NT2/D1 (cell line): ENCODE measurements at regions not wholly inside any gene's neighbourhood (a gene's known extent, or its start where the extent isn't known, plus 50 kb on each side); places are given as distances from the start of the nearest gene placed in this dataset.

Source experiments
- DNase-seq: peaks from one replicate; pipeline ENCODE4 v3.0.0-alpha.2; 2011; ENCODE audit warnings: low read depth, low spot score
- H3K27me3 ChIP-seq: 2 replicates; pipeline ENCODE4 v1.6.0; 2011; ENCODE audit warnings: mild to moderate bottlenecking; ENCODE audit not compliant: insufficient read length, insufficient read depth
- H3K36me3 ChIP-seq: 2 replicates; pipeline ENCODE4 v1.6.1; 2011; ENCODE audit warnings: mild to moderate bottlenecking, low read length, mixed read lengths; ENCODE audit not compliant: insufficient read depth, insufficient read length
- H3K4me1 ChIP-seq: 2 replicates; pipeline ENCODE4 v1.5.1; 2011; ENCODE audit not compliant: insufficient read depth, insufficient read length
- H3K4me3 ChIP-seq: 2 replicates; pipeline ENCODE4 v1.5.1; 2011; ENCODE audit warnings: low read depth; ENCODE audit not compliant: insufficient read length
- H3K9ac ChIP-seq: 2 replicates; pipeline ENCODE4 v1.6.0; 2011; ENCODE audit warnings: low read depth; ENCODE audit not compliant: insufficient read length
- H3K9me3 ChIP-seq: 2 replicates; pipeline ENCODE4 v1.5.1; 2011; ENCODE audit warnings: mild to moderate bottlenecking, low read length; ENCODE audit not compliant: insufficient read depth
- SUZ12 ChIP-seq: IDR thresholded peaks from 2 replicates; pipeline ENCODE4 v1.6.1; 2011; ENCODE audit not compliant: insufficient read length, insufficient read depth; ENCODE audit errors: extremely low read depth
- YY1 ChIP-seq: IDR thresholded peaks from 2 replicates; pipeline ENCODE4 v1.6.1; 2011; ENCODE audit not compliant: insufficient read length, insufficient read depth
- ZNF274 ChIP-seq: IDR thresholded peaks from 2 replicates; pipeline ENCODE4 v1.6.1; 2011; ENCODE audit warnings: mild to moderate bottlenecking, low read depth, low read length

- Histone ChIP-seq H3K9ac (no peak overlapping the region), H3K4me3 (no peak overlapping the region)
Measured at GRCh38 chr9:78680196-78680595, 383.3 kb downstream of the PSAT1 start.

GRCh38 chr9:78682216-78682615 lies 385.3 kb downstream of the PSAT1 start:
- no peak overlapping the region for H3K4me3 ChIP-seq

More at GRCh38 chr9:78680196-78680595, 383.3 kb downstream of the PSAT1 start:
- TF ChIP-seq SUZ12 (no peak), YY1 (no peak), ZNF274 (no peak)
- Histone ChIP-seq H3K27me3 (no peaks in the 10 kb centered on the region), H3K36me3 (no peaks in the 10 kb centered on the region), H3K4me1 (no peaks in the 10 kb centered on the region), H3K9me3 (no peaks in the 10 kb centered on the region)
- no peak for DNase-seq

GRCh38 chr9:78685471-78685870 lies 388.5 kb downstream of the PSAT1 start:
- no peak for DNase-seq
- H3K4me1 ChIP-seq, result no peaks in the 10 kb centered on the region
- no peaks in the 10 kb centered on the region for H3K36me3 ChIP-seq
- no peak for TF ChIP-seq SUZ12
- TF ChIP-seq ZNF274, result no peak
- no peak for TF ChIP-seq YY1
- H3K9ac ChIP-seq, result no peak overlapping the region
- H3K4me3 ChIP-seq, result no peak overlapping the region
- H3K9me3 ChIP-seq, result no peaks in the 10 kb centered on the region
- H3K27me3 ChIP-seq, result no peaks in the 10 kb centered on the region

More at GRCh38 chr9:78682216-78682615, 385.3 kb downstream of the PSAT1 start:
- H3K27me3 ChIP-seq, result no peaks in the 10 kb centered on the region
- H3K9me3 ChIP-seq, result no peaks in the 10 kb centered on the region
- H3K4me1 ChIP-seq, result no peaks in the 10 kb centered on the region
- DNase-seq, result no peak
- no peaks in the 10 kb centered on the region for H3K36me3 ChIP-seq
- TF ChIP-seq ZNF274 (no peak), YY1 (no peak), SUZ12 (no peak)
- no peak overlapping the region for H3K9ac ChIP-seq

GRCh38 chr9:78688796-78689195 lies 391.9 kb downstream of the PSAT1 start:
- no peak overlapping the region for H3K4me3 ChIP-seq
- H3K36me3 ChIP-seq, result no peaks in the 10 kb centered on the region
- no peaks in the 10 kb centered on the region for H3K9me3 ChIP-seq
- no peaks in the 10 kb centered on the region for H3K27me3 ChIP-seq
- H3K4me1 ChIP-seq, result no peaks in the 10 kb centered on the region
- H3K9ac ChIP-seq, result no peak overlapping the region
- TF ChIP-seq ZNF274 (no peak), YY1 (no peak), SUZ12 (no peak)
- DNase-seq, result no peak

- Histone ChIP-seq H3K9me3 (no peaks in the 10 kb centered on the region), H3K4me3 (no peak overlapping the region), H3K27me3 (no peaks in the 10 kb centered on the region), H3K9ac (no peak overlapping the region), H3K4me1 (no peaks in the 10 kb centered on the region), H3K36me3 (no peaks in the 10 kb centered on the region)
- TF ChIP-seq SUZ12 (no peak), YY1 (no peak), ZNF274 (no peak)
- DNase-seq, result no peak
Measured at GRCh38 chr9:78691542-78691941, 394.6 kb downstream of the PSAT1 start.

GRCh38 chr9:78692871-78693270 lies 395.9 kb downstream of the PSAT1 start:
- Histone ChIP-seq H3K36me3 (no peaks in the 10 kb centered on the region), H3K9me3 (no peaks in the 10 kb centered on the region), H3K4me3 (no peak overlapping the region), H3K27me3 (no peaks in the 10 kb centered on the region), H3K9ac (no peak overlapping the region), H3K4me1 (no peaks in the 10 kb centered on the region)
- no peak for DNase-seq
- TF ChIP-seq ZNF274, result no peak
- TF ChIP-seq SUZ12, result no peak
- no peak for TF ChIP-seq YY1

- Histone ChIP-seq H3K4me3 (no peak overlapping the region), H3K9ac (no peak overlapping the region), H3K27me3 (no peaks in the 10 kb centered on the region), H3K4me1 (no peaks in the 10 kb centered on the region), H3K9me3 (no peaks in the 10 kb centered on the region), H3K36me3 (no peaks in the 10 kb centered on the region)
- DNase-seq, result no peak
- TF ChIP-seq ZNF274 (no peak), YY1 (no peak), SUZ12 (no peak)
Measured at GRCh38 chr9:78694974-78695373, 398.0 kb downstream of the PSAT1 start.
